ENCODE measurements at regions not wholly inside any gene's neighbourhood (a gene's known extent, or its start where the extent isn't known, plus 50 kb on each side); places are given as distances from the start of the nearest gene placed in this dataset.

DNA sequence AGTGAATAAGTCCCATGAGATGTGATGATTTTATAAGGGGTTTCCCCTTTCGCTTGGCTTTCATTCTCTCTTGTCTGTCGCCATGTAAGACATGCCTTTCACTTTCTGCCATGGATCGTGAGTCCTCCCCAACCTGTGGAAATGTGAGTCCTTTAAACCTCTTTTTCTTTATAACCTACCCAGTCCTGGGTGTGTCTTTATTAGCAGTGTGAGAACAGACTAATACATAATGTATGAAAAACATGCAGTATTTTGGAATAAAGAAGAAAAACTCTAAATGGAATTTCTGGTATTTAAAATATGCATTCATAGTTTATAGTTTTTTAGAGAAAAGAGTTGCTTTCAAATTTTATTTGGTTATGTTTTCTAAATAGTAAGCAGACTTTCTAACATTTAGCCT is 360.7 kb downstream of the PCDH7 start:
- peaks cover 4% of the 10 kb centered on the region; the same call in 1 of the 2 replicates for H3K4me1 ChIP-seq (ENCODE audit: insufficient read depth, low read length)
- no peak overlapping the region for H3K27ac ChIP-seq (ENCODE audit: low read length)
- H4K20me1 ChIP-seq (ENCODE audit: low read length): no peaks in the 10 kb centered on the region
- CTCF ChIA-PET: no interaction called here
- H3K27me3 ChIP-seq (ENCODE audit: low read length): no peaks in the 10 kb centered on the region
- H3K9ac ChIP-seq (ENCODE audit: low read length): no peak overlapping the region
- H3K9me2 ChIP-seq (replicated peaks; ENCODE audit: low read length): no peaks in the 10 kb centered on the region
- ATAC-seq: no peak
- H3K4me3 ChIP-seq (ENCODE audit: low read length): no peak overlapping the region
- no peaks in the 10 kb centered on the region for H3K79me2 ChIP-seq (ENCODE audit: low read length)
- H2AFZ ChIP-seq (ENCODE audit: low read length): no peak overlapping the region
- BruUV-seq (replicated peaks): no TSS peak
- POLR2A ChIA-PET (ENCODE audit: unreplicated experiment): no interaction called here
- no peaks in the 10 kb centered on the region for H3F3A ChIP-seq (ENCODE audit: low read length, unreplicated experiment)
- no peak for DNase-seq
- intact Hi-C loops (cut with micrococcal nuclease): no loop called here
- H3K9me3 ChIP-seq (ENCODE audit: low read length): no peaks in the 10 kb centered on the region
- no peaks in the 10 kb centered on the region for H3K36me3 ChIP-seq (ENCODE audit: low read depth, low read length)
- no peak for TF ChIP-seq EZH2phosphoT487 (IDR thresholded peaks at IDR 0.05; ENCODE audit: borderline replicate concordance, low read length)
- TF ChIP-seq EZH2 (IDR thresholded peaks at IDR 0.05; ENCODE audit: low read length, unreplicated experiment): no peak
- TF ChIP-seq, protein P1, sequence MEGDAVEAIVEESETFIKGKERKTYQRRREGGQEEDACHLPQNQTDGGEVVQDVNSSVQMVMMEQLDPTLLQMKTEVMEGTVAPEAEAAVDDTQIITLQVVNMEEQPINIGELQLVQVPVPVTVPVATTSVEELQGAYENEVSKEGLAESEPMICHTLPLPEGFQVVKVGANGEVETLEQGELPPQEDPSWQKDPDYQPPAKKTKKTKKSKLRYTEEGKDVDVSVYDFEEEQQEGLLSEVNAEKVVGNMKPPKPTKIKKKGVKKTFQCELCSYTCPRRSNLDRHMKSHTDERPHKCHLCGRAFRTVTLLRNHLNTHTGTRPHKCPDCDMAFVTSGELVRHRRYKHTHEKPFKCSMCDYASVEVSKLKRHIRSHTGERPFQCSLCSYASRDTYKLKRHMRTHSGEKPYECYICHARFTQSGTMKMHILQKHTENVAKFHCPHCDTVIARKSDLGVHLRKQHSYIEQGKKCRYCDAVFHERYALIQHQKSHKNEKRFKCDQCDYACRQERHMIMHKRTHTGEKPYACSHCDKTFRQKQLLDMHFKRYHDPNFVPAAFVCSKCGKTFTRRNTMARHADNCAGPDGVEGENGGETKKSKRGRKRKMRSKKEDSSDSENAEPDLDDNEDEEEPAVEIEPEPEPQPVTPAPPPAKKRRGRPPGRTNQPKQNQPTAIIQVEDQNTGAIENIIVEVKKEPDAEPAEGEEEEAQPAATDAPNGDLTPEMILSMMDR (conservative IDR thresholded peaks at IDR 0.05; ENCODE audit: low read depth, low read length): no peak
- H3K4me2 ChIP-seq (ENCODE audit: low read length): no peak overlapping the region

DNA sequence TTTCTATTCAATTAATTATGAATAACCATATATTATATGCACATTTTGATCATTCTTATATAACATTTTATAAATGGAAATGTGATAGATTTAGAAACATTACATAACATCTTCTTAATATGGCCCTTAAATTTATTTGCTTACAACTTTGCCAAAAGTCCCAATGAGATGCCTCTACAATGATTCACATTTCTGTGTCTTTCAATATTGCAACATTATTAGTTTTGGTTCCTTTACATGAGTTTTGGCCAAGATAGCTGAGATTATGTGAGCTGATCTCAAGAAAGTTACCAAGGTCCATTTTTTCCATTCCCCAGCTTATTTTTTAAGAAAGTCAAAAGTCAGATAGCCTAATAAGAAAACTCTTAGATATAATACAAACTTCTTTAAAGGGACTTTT is 361.2 kb downstream of the PCDH7 start:
- TF ChIP-seq EZH2phosphoT487 (IDR thresholded peaks at IDR 0.05; ENCODE audit: borderline replicate concordance, low read length): no peak
- TF ChIP-seq, protein P1 (conservative IDR thresholded peaks at IDR 0.05; ENCODE audit: low read depth, low read length): no peak
- no peak for TF ChIP-seq EZH2 (IDR thresholded peaks at IDR 0.05; ENCODE audit: low read length, unreplicated experiment)
- H4K20me1 ChIP-seq (ENCODE audit: low read length): no peaks in the 10 kb centered on the region
- intact Hi-C loops (cut with micrococcal nuclease): no loop called here
- ChIA-PET POLR2A (ENCODE audit: unreplicated experiment) (no interaction called here), CTCF (no interaction called here)
- H3K4me1 ChIP-seq (ENCODE audit: insufficient read depth, low read length): peaks cover 4% of the 10 kb centered on the region; the same call in 1 of the 2 replicates
- H3K4me3 ChIP-seq (ENCODE audit: low read length): no peak overlapping the region
- no peaks in the 10 kb centered on the region for H3K79me2 ChIP-seq (ENCODE audit: low read length)
- no TSS peak for BruUV-seq (replicated peaks)
- no peak overlapping the region for H2AFZ ChIP-seq (ENCODE audit: low read length)
- DNase-seq (peak; percentile 49), ATAC-seq (peak; percentile 42; the same call in 1 of the 2 replicates)
- no peaks in the 10 kb centered on the region for H3K36me3 ChIP-seq (ENCODE audit: low read depth, low read length)
- no peaks in the 10 kb centered on the region for H3K9me2 ChIP-seq (replicated peaks; ENCODE audit: low read length)
- H3K9me3 ChIP-seq (ENCODE audit: low read length): no peaks in the 10 kb centered on the region
- no peaks in the 10 kb centered on the region for H3K27me3 ChIP-seq (ENCODE audit: low read length)
- H3F3A ChIP-seq (ENCODE audit: low read length, unreplicated experiment): no peaks in the 10 kb centered on the region
- H3K27ac ChIP-seq (ENCODE audit: low read length): no peak overlapping the region
- H3K9ac ChIP-seq (ENCODE audit: low read length): no peak overlapping the region
- no peak overlapping the region for H3K4me2 ChIP-seq (ENCODE audit: low read length)

DNA sequence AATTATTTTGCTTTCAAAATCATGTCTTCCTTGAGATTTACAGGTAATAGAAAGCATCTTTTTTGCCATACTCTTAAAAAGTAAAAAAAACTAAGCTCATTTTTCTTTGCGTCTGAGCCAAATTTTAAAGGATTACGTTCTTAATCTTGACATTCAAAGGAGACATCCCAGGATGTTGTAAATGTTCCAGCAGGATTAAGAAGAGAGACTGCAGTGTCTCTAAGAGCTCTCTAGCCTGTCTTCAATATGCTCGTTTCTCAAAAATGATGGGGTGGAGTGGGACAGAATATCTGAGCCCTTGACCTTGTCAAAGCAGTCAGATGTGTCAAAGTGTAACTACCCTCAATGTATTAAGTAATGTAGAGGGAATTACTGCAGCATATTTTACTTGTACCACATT is 363.3 kb downstream of the PCDH7 start:
- no peak overlapping the region for H3K4me2 ChIP-seq (ENCODE audit: low read length)
- ATAC-seq (no peak), DNase-seq (no peak)
- POLR2A ChIA-PET (ENCODE audit: unreplicated experiment): no interaction called here
- peaks cover 9% of the 10 kb centered on the region for H3K4me1 ChIP-seq (ENCODE audit: insufficient read depth, low read length)
- no peaks in the 10 kb centered on the region for H3F3A ChIP-seq (ENCODE audit: low read length, unreplicated experiment)
- no peak overlapping the region for H2AFZ ChIP-seq (ENCODE audit: low read length)
- H3K27ac ChIP-seq (ENCODE audit: low read length): no peak overlapping the region
- no peaks in the 10 kb centered on the region for H3K9me3 ChIP-seq (ENCODE audit: low read length)
- TF ChIP-seq, protein P1 (conservative IDR thresholded peaks at IDR 0.05; ENCODE audit: low read depth, low read length): no peak
- TF ChIP-seq EZH2 (IDR thresholded peaks at IDR 0.05; ENCODE audit: low read length, unreplicated experiment) (no peak), EZH2phosphoT487 (IDR thresholded peaks at IDR 0.05; ENCODE audit: borderline replicate concordance, low read length) (no peak)
- intact Hi-C loops (cut with micrococcal nuclease): no loop called here
- no peaks in the 10 kb centered on the region for H3K9me2 ChIP-seq (replicated peaks; ENCODE audit: low read length)
- H3K79me2 ChIP-seq (ENCODE audit: low read length): no peaks in the 10 kb centered on the region
- no peak overlapping the region for H3K4me3 ChIP-seq (ENCODE audit: low read length)
- CTCF ChIA-PET: no interaction called here
- no peaks in the 10 kb centered on the region for H3K27me3 ChIP-seq (ENCODE audit: low read length)
- H3K36me3 ChIP-seq (ENCODE audit: low read depth, low read length): no peaks in the 10 kb centered on the region
- no peaks in the 10 kb centered on the region for H4K20me1 ChIP-seq (ENCODE audit: low read length)
- BruUV-seq (replicated peaks): no TSS peak
- H3K9ac ChIP-seq (ENCODE audit: low read length): no peak overlapping the region
